ENCODE measurements at regions not wholly inside any gene's neighbourhood (a gene's known extent, or its start where the extent isn't known, plus 50 kb on each side); places are given as distances from the start of the nearest gene placed in this dataset.

DNA sequence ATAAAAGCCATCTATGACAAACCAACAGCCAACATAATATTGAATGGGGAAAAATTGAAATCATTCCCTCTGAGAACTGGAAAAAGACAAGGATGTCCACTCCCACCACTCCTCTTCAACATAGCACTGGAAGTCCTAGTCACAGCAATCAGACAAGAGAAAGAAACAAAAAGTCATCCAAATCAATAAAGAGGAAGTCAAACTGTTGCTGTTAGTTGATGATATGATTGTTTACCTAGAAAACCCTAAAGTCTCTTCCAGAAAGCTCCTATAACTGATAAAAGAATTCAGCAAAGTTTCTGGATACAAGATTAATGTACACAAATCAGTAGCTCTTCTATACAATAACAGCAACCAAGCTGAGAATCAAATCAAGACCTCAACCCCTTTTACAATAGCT lies 285.1 kb upstream of the PHF14 start:
- no peak for TF ChIP-seq CTCF (IDR thresholded peaks at IDR 0.05)
- TF ChIP-seq POLR2AphosphoS5 (IDR thresholded peaks at IDR 0.05): no peak
- no peak for TF ChIP-seq POLR2A (IDR thresholded peaks at IDR 0.05)

Data from upper lobe of left lung (tissue), 4 donors.